Psoas muscle (tissue), 7 donors: ENCODE measurements at regions not wholly inside any gene's neighbourhood (a gene's known extent, or its start where the extent isn't known, plus 50 kb on each side); places are given as distances from the start of the nearest gene placed in this dataset.

Source experiments
- ATAC-seq, 4 donors: fragments of 200-7000 bp; cut with Tn5 transposase; one replicate each; pipeline ENCODE4 v1.9.1; 2020; ENCODE audit warnings: moderate library complexity in 3 of 4, mild to moderate bottlenecking in 2 of 4
- DNase-seq, 2 donors: peaks; one replicate each; pipeline ENCODE4 v3.0.0-alpha.2; 2020
- H3K27ac ChIP-seq: fragments of 200-600 bp; one replicate; pipeline ENCODE4 v1.8.0; 2022
- H3K27me3 ChIP-seq, 3 donors: fragments of 200-600 bp in 1 of 3; one replicate each; pipeline versions ENCODE4 v1.6.1 to v1.8.0; 2013 to 2022; ENCODE audit warnings: low read length in 2 of 3, mild to moderate bottlenecking in 2 of 3, moderate library complexity in 1 of 3; ENCODE audit not compliant: insufficient read depth in 3 of 3
- H3K36me3 ChIP-seq, 2 donors: fragments of 200-600 bp in 1 of 2; one replicate each; pipeline versions ENCODE4 v1.6.1 to v1.8.0; 2013 to 2022; ENCODE audit warnings: low read depth in 1 of 2, mild to moderate bottlenecking in 1 of 2, moderate library complexity in 1 of 2; ENCODE audit not compliant: insufficient read depth in 1 of 2
- H3K4me1 ChIP-seq: fragments of 200-600 bp; one replicate; pipeline ENCODE4 v1.8.0; 2022
- H3K4me3 ChIP-seq: fragments of 200-600 bp; one replicate; pipeline ENCODE4 v1.8.0; 2022; ENCODE audit warnings: mild to moderate bottlenecking
- H3K9me3 ChIP-seq: fragments of 200-600 bp; one replicate; pipeline ENCODE4 v1.8.0; 2022
- WGBS, 3 donors: extraction: QIAGEN DNeasy Blood & Tissue Kit; methylation state at CpG; one replicate each; pipeline versions ENCODE4 v1.1.6 to v1.1.7; 2013; 5-methylcytosine and 5-hydroxymethylcytosine counted together
- intact Hi-C, 2 donors: fragments of 100-400 bp; cut with DNase I; formaldehyde crosslinking; loops; one replicate each; pipeline versions ENCODE4 v1.11.0 to v1.14.2; 2022
- TF ChIP-seq, protein P1 (sequence below): fragments of 200-600 bp; IDR thresholded peaks from one replicate; pipeline ENCODE4 v1.8.0; 2022; ENCODE audit warnings: antibody characterized with exemption
- donor health status: healthy with polysubstance abuse.
- donor health status: DM: no; HTN: no; CAD: no; lungs with moderate emphysema.
- donor health status: Bipolar disorder and iron deficiency.
- donor health status: healthy.
- donor health status: DM: yes; HTN: yes; CAD: no.
- donor health status: DM: no; HTN: no; CAD: no.
- donor health status: DM: yes; HTN: yes; CAD: no.

DNA sequence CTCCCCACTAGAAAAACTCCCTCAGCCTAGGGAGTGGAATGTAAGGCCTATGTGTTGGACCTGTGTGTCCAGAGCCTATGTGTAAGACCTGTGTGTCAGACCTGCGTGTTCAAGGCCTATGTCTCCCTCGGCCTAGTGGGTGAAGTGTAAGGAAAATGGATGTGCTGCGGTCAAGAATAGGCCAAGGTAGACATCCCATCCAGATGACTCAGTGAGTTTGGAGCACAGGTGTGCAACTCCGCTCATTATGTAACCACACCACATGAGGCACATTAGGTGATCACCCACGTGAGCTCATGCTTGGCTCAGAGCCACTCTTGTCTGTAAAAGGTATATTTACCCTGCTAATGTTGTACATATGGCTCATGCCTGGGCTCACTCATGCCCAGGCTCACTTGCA is 565.3 kb upstream of the CRIM1 start:
- Histone ChIP-seq H3K9me3 (no peaks in the 10 kb centered on the region), H3K36me3 (no peaks in the 10 kb centered on the region), H3K4me3 (no peak overlapping the region), H3K27ac (no peak overlapping the region), H3K4me1 (no peaks in the 10 kb centered on the region), H3K27me3 (no peaks in the 10 kb centered on the region)
- no peak for DNase-seq
- ATAC-seq, result no peak
- TF ChIP-seq, protein P1, sequence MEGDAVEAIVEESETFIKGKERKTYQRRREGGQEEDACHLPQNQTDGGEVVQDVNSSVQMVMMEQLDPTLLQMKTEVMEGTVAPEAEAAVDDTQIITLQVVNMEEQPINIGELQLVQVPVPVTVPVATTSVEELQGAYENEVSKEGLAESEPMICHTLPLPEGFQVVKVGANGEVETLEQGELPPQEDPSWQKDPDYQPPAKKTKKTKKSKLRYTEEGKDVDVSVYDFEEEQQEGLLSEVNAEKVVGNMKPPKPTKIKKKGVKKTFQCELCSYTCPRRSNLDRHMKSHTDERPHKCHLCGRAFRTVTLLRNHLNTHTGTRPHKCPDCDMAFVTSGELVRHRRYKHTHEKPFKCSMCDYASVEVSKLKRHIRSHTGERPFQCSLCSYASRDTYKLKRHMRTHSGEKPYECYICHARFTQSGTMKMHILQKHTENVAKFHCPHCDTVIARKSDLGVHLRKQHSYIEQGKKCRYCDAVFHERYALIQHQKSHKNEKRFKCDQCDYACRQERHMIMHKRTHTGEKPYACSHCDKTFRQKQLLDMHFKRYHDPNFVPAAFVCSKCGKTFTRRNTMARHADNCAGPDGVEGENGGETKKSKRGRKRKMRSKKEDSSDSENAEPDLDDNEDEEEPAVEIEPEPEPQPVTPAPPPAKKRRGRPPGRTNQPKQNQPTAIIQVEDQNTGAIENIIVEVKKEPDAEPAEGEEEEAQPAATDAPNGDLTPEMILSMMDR, result no peak
- WGBS, 3 donors, result 69 to 92% (median 79%) methylated on average over 5 of the region's 5 CpGs
- intact Hi-C loops, result no loop called here

DNA sequence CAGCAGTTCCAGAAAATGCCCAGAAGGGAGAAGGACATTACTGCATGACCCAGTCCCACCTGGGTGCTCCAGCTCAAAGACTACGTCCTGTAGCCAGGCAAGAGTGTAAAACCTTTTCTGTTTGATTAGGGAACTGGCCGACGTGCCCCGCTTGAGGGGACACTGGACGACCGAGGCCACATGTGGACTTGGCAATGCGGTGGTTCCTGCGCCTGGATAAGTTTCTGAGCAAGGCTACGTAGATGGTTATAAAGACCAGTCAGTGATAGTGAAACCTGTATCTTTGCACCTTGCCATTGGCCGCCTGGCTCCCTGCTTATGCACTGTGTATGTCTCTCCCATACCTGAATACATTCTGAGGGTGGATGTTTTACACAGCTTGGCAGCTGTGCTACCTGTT is 567.0 kb upstream of the CRIM1 start:
- H3K36me3 ChIP-seq, result no peaks in the 10 kb centered on the region
- DNase-seq (no peak), ATAC-seq (no peak)
- 87 to 95% (median 94%) methylated on average over 10 of the region's 10 CpGs for WGBS, 3 donors
- no peak overlapping the region for H3K4me3 ChIP-seq
- no peaks in the 10 kb centered on the region for H3K27me3 ChIP-seq
- TF ChIP-seq, protein P1, result no peak
- H3K27ac ChIP-seq, result no peak overlapping the region
- H3K4me1 ChIP-seq, result no peaks in the 10 kb centered on the region
- intact Hi-C loops, result no loop called here
- no peaks in the 10 kb centered on the region for H3K9me3 ChIP-seq

DNA sequence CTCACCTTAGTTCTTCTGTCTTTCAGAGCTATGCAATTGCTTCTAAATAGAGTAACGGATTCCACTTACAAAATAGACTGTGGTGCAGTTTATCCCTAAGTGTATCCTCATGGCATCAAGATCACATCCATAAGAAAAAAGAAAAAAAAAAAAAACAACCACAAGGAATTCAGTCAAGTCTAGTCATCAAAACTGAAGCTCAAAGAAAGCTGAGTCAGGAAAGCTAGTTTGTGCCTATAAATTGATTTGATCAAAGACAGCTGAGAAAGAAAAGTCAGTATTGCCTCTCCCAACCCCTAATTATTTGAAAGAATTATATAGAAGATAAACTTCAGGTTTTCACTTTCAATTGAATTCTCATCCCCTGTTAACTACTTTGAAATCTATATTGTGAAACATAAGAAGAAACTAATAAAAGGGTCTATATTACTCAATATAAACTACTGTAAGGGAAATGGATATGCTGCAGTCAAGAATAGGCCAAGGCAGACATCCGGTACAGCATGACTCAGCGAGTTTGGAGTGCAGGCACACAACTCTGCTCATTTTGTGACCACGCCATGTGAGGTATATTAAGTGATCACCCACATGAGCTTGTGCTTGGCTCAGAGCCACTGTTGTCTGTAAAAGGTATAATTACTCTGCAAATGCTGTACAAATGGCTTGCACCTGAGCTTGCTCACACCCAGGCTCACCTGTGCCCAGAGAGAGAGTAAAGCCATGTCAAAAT is 568.1 kb upstream of the CRIM1 start:
- no peaks in the 10 kb centered on the region for H3K9me3 ChIP-seq
- H3K27ac ChIP-seq, result no peak overlapping the region
- TF ChIP-seq, protein P1, result no peak
- H3K4me3 ChIP-seq, result no peak overlapping the region
- no peaks in the 10 kb centered on the region for H3K4me1 ChIP-seq
- no peaks in the 10 kb centered on the region for H3K27me3 ChIP-seq
- ATAC-seq, result no peak
- 74 to 82% (median 80%) methylated on average over 4 of the region's 4 CpGs for WGBS, 3 donors
- no peak for DNase-seq
- intact Hi-C loops, result no loop called here
- H3K36me3 ChIP-seq, result no peaks in the 10 kb centered on the region

DNA sequence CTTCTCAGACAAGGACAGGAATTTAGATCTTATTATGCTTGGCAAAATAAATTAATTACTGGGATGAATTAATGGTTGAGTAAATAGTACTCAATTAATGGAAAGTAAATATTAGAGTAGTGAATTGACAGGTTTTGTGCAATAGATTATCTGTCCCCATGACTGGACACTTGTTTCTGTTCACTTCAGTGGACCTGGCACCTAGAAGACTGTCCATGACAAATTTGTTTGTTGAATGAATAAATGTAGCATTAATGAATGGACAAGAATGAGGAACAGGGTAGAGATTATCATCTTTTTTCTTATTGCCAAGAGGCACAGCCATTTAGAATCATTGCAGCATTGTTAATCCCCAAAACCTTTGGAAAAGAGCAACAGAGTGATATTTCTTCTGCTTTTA is 570.0 kb upstream of the CRIM1 start:
- Histone ChIP-seq H3K9me3 (no peaks in the 10 kb centered on the region), H3K36me3 (no peaks in the 10 kb centered on the region), H3K27ac (no peak overlapping the region), H3K27me3 (no peaks in the 10 kb centered on the region), H3K4me1 (no peaks in the 10 kb centered on the region), H3K4me3 (no peak overlapping the region)
- intact Hi-C loops, result no loop called here
- no peak for DNase-seq
- TF ChIP-seq, protein P1, result no peak
- ATAC-seq, result no peak

DNA sequence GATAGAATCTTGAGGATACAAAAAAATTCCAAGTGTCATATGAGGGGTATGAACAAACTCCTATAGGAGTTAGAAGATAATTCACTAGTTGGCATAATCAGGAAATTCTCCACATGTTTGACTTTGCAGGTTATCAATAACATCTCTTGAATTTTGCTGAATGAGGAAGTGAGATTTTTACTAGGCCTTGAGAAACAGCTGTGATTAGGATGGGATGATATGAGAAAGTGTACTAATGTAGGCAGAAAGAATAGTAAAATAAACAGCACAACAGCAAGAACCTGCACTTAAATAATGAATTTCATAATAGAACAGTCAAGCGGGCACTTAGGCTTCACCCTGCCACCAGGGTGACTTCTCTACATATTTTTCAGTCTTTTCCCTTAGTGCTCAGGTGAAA is 570.8 kb upstream of the CRIM1 start:
- no peak overlapping the region for H3K27ac ChIP-seq
- H3K4me1 ChIP-seq, result no peaks in the 10 kb centered on the region
- TF ChIP-seq, protein P1, result no peak
- no peak overlapping the region for H3K4me3 ChIP-seq
- intact Hi-C loops, result no loop called here
- H3K27me3 ChIP-seq, result no peaks in the 10 kb centered on the region
- H3K36me3 ChIP-seq, result no peaks in the 10 kb centered on the region
- ATAC-seq (no peak), DNase-seq (no peak)
- WGBS, 3 donors, result 88 to 95% (median 92%) methylated on average over 1 of the region's 1 CpG
- no peaks in the 10 kb centered on the region for H3K9me3 ChIP-seq
